Stomach (tissue), 4 donors: ENCODE measurements at regions not wholly inside any gene's neighbourhood (a gene's known extent, or its start where the extent isn't known, plus 50 kb on each side); places are given as distances from the start of the nearest gene placed in this dataset.

Experiments used
- POLR2A ChIP-seq, 4 donors: fragments of 450-650 bp; IDR thresholded peaks; one replicate each; pipeline ENCODE4 v1.6.1; 2016; ENCODE audit warnings: antibody characterized with exemption in 4 of 4, control low read depth in 2 of 4, mild to moderate bottlenecking in 1 of 4, moderate library complexity in 1 of 4
- POLR2AphosphoS5 ChIP-seq, 3 donors: sonication (generic); formaldehyde crosslinking; IDR thresholded peaks; one replicate each; pipeline ENCODE4 v1.6.1; 2016; ENCODE audit warnings: antibody characterized with exemption in 3 of 3
- TF ChIP-seq, protein P1 (sequence below), 7 experiments: fragments of 450-650 bp in 4 of 7; fragments of 200-600 bp in 3 of 7; sonication (generic) in 3 of 7; IDR thresholded peaks; one replicate each; pipeline ENCODE4 v1.5.1; 2016 to 2019; ENCODE audit warnings: antibody characterized with exemption in 7 of 7, control low read depth in 2 of 7, mild to moderate bottlenecking in 1 of 7

- TF ChIP-seq, protein P1, sequence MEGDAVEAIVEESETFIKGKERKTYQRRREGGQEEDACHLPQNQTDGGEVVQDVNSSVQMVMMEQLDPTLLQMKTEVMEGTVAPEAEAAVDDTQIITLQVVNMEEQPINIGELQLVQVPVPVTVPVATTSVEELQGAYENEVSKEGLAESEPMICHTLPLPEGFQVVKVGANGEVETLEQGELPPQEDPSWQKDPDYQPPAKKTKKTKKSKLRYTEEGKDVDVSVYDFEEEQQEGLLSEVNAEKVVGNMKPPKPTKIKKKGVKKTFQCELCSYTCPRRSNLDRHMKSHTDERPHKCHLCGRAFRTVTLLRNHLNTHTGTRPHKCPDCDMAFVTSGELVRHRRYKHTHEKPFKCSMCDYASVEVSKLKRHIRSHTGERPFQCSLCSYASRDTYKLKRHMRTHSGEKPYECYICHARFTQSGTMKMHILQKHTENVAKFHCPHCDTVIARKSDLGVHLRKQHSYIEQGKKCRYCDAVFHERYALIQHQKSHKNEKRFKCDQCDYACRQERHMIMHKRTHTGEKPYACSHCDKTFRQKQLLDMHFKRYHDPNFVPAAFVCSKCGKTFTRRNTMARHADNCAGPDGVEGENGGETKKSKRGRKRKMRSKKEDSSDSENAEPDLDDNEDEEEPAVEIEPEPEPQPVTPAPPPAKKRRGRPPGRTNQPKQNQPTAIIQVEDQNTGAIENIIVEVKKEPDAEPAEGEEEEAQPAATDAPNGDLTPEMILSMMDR (IDR thresholded peaks at IDR 0.05): peak in 5 of 7 experiments; percentile 9 to 50 (median 39)
- TF ChIP-seq POLR2A (IDR thresholded peaks at IDR 0.05) (no peak), POLR2AphosphoS5 (IDR thresholded peaks at IDR 0.05) (no peak)
These were observed 60.3 kb downstream of the RMI2 start for GRCh38 chr16:11405331-11406176.
